HG03571 (cell line): ENCODE measurements at regions not wholly inside any gene's neighbourhood (a gene's known extent, or its start where the extent isn't known, plus 50 kb on each side); places are given as distances from the start of the nearest gene placed in this dataset.

Experiments used
- ATAC-seq: cut with Tn5 transposase; IDR thresholded peaks from one replicate; pipeline ENCODE4 v1.9.1; 2021; ENCODE audit not compliant: unreplicated experiment

DNA sequence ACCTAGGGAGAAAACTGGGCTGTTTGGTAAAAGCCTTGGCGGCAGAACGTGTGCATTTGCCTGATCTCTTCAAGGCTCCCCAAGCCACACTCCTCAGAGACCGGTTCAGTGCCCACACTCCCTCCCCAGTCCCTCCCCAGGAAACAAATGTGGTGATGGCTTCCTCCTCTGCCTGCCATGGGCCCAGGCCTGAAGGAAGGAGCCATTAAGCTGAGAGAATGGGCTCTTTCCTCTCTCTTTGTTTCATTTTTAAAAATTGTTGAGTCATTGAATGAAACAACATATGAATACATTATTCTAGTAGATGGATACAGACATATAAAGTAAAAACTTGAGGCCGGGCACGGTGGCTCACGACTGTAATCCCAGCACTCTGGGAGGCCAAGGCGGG is 50.6 kb upstream of the YWHAQ start:
- no peak for ATAC-seq

- ATAC-seq: no peak
Measured at GRCh38 chr2:9685637-9686036, 54.8 kb upstream of the YWHAQ start.

DNA sequence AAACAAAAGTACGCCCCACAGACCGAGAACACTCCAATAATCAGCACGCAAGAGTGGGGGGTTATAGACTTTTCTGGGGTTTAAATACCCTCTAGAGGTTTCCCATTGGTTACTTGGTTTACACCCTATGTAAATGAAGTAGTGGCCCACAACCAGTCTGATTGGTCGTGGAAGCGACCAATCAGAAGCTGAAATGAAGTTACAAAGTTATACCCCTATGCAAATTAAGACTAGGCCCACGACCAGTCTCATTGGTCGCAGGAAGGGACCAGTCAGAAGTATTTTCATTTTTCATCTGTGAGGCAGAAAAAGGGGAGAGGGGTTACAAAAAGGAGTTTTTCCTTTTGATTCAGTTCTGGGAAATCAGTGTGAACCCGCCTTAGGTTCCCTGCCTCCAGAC is 55.3 kb upstream of the YWHAQ start:
- ATAC-seq: no peak

DNA sequence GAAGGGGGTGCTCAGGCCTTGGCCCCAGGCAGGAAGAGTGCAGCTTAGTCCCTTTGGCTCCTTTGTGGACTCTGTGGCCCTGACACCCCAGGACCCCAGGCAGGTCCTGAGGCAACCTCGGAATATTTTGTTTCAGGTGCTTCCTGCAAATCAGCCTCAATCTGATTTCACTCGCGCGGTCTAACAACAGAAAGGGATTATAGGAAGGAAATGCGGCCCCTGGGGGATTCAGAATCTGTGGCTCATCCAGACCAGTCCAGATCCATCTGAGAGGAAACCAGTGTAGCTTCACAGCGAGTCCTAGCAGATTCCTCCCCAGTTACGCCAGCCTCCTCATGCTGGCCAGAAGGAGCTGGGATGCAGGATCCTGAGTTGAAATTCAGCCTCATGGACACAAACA is 59.5 kb upstream of the YWHAQ start:
- no peak for ATAC-seq

DNA sequence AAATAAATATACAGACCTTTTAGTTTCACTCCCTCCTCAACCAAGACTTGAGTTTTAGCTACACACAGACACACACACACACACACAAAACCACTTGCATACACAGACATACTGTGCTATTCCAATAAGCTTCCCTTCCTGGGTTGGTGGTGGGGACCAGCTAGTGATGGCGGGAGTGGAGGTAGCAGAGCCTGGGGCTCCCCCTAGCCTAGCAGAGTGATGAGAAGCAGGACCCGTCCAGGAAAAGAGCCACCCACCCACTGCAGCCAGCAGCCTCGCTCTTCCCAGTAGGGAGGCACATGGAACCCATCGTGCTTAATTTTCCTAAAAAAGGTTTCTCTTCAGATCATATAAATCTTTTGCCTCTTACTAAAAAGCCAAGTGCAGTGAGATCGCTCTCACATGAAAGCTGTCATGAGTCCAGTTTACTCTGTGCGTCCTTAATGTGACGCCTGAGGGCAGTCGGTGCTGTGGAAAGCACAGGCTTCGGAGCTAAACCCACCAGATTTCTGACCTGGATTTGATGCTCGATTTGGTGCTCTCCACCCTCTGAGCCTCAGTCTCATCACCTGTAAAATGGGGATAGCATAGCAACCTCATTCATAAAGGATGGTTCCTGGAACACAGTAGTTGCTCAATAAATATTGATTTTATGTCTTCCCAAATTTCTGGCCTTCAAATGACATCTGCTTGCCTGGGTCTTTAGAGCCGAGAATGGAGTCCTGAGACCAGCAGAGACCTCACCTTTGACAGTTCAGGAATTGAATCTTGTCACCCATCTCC is 60.1 kb upstream of the YWHAQ start:
- ATAC-seq: no peak

GRCh38 chr2:9692456-9693195 is 61.8 kb upstream of the YWHAQ start:
- ATAC-seq: no peak

- no peak for ATAC-seq
Measured at GRCh38 chr2:9693196-9693491, 62.3 kb upstream of the YWHAQ start.

- ATAC-seq: no peak
Measured at GRCh38 chr2:9693646-9694045, 62.8 kb upstream of the YWHAQ start.

DNA sequence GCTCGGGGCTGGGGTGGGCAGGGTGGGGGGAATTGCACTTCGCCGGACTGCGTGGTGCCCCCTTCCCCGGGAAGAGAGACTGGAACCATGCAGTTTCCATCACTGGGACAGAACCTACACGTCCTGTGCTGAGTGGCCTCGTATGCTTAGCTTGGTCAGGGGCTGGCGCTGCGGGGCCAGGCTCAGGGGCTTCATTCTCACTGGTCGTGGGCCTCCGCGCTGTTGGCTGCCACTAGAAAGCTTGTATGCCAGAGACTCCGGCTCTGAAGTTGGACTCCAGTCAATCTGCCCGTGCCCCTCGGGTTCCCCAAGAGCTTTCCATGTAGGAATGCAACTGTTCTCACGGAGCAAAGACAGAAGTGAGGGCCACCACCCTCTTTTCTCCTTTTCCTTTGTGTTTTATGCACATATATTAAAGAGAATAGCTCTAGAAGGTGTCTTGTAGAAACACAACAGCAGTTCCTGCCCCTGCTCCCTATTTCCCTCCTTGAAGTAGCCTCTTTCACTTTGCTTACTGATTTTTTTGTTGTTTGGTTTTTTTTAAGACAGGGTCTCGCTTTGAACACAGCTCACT is 64.0 kb upstream of the YWHAQ start:
- ATAC-seq: no peak

DNA sequence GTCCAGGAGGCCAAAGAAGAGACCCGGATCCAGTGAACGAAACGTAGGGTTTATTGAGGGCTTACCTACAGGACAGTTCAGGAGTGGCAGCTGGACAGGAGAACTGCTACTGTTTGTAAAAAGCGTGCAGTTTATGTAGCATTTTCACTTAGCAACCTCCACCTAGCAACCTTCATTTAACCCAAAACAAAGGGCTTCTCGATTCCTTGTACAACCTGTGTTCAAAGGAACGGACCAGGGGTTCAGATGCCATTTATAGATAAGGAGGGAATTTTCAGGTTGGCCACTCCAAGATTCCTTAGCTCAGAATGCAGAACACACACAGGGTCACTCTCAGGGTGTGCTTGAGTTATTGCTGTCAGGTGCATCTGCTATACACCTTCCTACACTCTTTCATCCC is 65.1 kb upstream of the YWHAQ start:
- no peak for ATAC-seq

DNA sequence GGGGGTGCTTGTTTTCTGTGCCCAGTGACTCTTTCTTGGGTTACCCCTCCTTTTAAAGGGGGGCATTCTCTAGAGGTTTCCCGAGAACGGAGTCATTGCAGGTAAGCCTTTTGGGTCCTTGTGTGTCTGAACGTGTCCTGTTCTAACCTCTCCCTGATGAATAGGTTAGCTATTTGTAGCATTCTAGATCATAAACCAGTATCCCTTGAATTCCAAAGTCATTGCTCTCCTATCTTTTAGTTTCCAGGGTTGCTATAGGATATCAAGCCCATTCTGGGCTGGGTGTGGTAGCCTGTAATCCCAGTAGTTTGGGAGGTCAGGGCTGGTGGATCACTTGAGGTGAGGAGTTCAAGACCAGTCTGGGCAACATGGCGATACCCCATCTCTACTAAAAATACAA is 65.9 kb upstream of the YWHAQ start:
- no peak for ATAC-seq

DNA sequence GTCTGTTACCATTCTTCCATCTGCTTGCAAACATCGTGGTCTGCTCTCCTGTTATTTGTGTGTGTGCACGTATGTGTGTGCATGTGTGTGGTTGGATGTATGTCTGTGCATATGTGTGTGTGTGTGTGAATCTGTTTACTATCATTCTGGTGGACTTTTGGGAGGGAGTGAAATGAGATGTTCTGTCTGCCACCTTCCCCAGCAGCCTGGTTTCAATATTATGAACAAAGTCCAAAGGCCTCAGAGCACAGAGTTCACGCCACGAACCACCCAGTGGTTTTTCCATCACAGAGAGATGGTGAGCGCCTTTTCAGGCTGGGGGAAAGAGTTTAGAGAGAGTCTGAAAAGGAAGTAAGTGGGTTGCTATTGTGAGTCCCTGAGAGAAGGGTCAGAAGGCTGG is 67.1 kb upstream of the YWHAQ start:
- ATAC-seq: no peak

GRCh38 chr2:9699139-9700108 is 68.6 kb upstream of the YWHAQ start:
- ATAC-seq: no peak

DNA sequence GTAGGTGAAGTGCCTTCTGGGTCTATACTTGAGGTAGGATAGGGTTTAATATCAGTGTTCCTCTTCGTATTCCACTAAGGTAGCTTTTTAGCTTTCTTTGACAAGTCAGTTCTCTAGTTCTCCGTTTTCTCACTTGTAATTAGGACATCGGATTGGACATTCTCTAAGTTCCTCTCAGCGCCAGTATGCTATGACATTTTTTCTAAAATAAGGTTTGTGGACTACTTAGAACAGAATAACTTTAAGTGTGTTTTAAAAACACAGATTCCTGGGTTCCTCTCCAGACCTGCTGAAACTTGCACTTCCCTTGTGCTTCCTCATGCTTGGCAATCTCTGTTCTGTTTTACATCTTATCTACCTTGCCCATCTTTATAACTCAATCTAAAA is 69.3 kb upstream of the YWHAQ start:
- ATAC-seq: no peak

GRCh38 chr2:9702604-9703084 is 71.8 kb upstream of the YWHAQ start:
- no peak for ATAC-seq

DNA sequence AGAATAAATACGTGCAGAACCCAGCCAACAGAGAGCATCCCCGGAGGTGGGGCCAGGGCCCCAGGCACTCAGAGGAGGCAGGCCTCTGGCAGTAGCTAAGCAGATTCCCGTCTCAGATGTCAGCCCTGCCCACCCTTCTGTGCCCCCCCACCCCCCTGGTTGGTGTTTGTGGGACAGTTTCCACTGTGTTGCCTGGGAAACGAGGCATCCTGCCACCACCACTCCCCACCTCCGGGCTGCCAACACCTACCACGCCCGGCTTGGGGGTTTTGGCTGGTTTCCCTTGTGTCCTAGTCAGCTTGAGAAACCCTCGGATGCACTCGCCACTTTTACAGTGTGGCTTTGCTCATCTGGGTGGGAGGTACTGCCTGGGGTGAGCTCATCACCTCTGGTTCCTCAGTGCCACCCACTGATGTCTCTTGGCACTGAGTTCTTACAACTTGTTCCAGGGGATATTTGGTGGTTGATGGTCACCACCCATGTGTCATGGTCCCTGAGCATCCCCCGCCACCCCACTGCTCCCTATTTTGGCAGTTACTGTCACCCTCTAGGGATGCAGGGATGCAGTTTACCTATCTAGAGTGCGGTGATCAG is 72.4 kb upstream of the YWHAQ start:
- ATAC-seq: no peak

DNA sequence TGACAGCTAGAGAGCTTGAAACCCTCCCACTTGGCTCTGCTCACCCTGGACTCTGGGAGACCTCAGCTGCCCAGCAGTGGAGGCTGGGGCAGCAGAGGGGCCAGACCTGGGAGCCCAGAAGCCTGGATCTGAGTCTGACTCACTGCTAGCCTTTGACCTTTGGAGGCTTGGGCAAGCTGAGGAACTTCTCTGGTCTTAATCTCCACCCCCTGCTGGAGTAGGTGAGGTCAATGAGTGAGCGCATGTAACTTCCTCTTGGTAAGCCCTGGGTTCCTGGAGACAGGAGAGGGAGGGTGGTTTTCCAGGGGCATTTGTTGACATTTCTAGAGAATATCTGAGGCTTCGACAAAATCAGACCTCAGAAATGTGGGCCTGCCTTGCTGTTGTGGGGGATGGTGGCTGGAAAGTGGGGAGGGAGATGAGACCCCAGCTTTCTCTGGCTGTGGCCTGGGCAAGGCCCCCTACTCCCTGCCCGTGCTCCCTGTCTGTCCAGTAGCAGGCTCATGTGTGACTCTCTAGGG is 73.0 kb upstream of the YWHAQ start:
- ATAC-seq: no peak

DNA sequence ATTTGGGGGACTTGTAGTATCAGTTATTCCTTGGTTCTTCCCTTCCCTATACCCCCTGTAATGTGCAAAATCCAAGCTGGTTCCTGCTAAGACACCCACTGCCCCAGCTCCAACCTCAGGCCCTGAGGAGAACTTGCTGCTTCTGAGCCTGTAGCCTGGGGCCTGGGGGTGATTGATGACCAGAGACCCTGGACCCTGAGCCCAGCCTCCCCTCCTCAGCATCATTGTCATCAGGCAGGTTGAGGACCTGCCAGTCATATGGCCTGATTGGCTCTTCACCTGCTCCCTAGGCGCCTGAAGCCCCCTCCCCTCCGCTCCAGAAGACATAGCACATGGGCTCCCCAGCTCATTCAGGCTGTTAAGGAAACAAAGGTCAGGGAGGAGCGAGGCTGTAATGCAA is 73.8 kb upstream of the YWHAQ start:
- no peak for ATAC-seq

DNA sequence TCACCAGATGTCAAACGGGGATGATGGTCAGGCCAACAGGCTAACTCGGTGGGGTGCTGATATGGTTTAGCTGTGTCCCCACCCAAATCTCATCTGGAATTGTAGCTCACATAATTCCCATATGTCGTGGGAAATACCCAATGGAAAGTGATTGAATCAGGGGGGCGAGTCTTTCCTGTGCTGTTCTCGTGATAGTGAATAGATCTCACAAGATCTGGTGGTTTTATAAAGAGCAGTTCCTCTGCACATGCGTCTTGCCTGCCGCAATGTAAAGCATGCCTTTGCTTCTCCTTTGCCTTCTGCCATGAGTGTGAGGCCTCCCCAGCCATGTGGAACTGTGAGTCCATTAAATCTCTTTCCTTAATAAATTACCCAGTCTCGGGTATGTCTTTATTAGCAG is 74.4 kb upstream of the YWHAQ start:
- no peak for ATAC-seq

GRCh38 chr2:9707008-9707407 is 76.2 kb upstream of the YWHAQ start:
- ATAC-seq: no peak
